Neural cell (in vitro differentiated cells): ENCODE measurements at regions not wholly inside any gene's neighbourhood (a gene's known extent, or its start where the extent isn't known, plus 50 kb on each side); places are given as distances from the start of the nearest gene placed in this dataset.

ENCODE experiments used
- H2AFZ ChIP-seq: fragments of 200-600, 300-800 bp; sonication (generic), shearing (Covaris generic); 2 replicates; pipeline ENCODE4 v1.6.0; 2014; ENCODE audit warnings: low read depth, mild to moderate bottlenecking, antibody characterized with exemption, low read length, moderate library complexity
- H3F3A ChIP-seq: fragments of 200-600 bp; shearing (Covaris generic); 2 replicates; pipeline ENCODE4 v1.6.1; 2016; ENCODE audit warnings: mild to moderate bottlenecking, moderate library complexity, mixed read lengths, antibody characterized with exemption, low read length; ENCODE audit not compliant: insufficient read depth, poor library complexity, severe bottlenecking
- H3K27ac ChIP-seq: fragments of 200-600, 300-800 bp; sonication (generic), shearing (Covaris generic); 2 replicates; pipeline ENCODE4 v1.5.1; 2014; ENCODE audit warnings: mild to moderate bottlenecking, low read length, moderate library complexity
- H3K27me3 ChIP-seq: fragments of 300-800, 200-600 bp; sonication (generic), shearing (Covaris generic); 2 replicates; pipeline ENCODE4 v1.6.0; 2014; ENCODE audit warnings: mild to moderate bottlenecking, low read depth, low read length, moderate library complexity; ENCODE audit not compliant: insufficient read depth
- H3K36me3 ChIP-seq: fragments of 300-800, 200-600 bp; sonication (generic), shearing (Covaris generic); 2 replicates; pipeline ENCODE4 v1.5.1; 2014; ENCODE audit warnings: mild to moderate bottlenecking, antibody characterized with exemption, low read length, moderate library complexity; ENCODE audit not compliant: insufficient read depth
- H3K4me2 ChIP-seq: fragments of 300-800, 200-600 bp; sonication (generic), shearing (Covaris generic); 2 replicates; pipeline ENCODE4 v1.6.0; 2014; ENCODE audit warnings: mild to moderate bottlenecking, low read length
- H3K4me3 ChIP-seq: fragments of 300-800, 200-600 bp; sonication (generic), shearing (Covaris generic); 2 replicates; pipeline ENCODE4 v1.5.1; 2014; ENCODE audit warnings: mild to moderate bottlenecking, low read length, moderate library complexity
- H3K79me2 ChIP-seq: fragments of 200-600 bp; shearing (Covaris generic); replicated peaks from 2 replicates; pipeline ENCODE4 v1.6.0; 2014; ENCODE audit warnings: mild to moderate bottlenecking, low read length, moderate library complexity; ENCODE audit not compliant: insufficient read depth
- H3K9ac ChIP-seq: fragments of 300-800, 200-600 bp; sonication (generic), shearing (Covaris generic); 2 replicates; pipeline ENCODE4 v1.6.1; 2016; ENCODE audit warnings: mild to moderate bottlenecking, low read length, mixed read lengths
- H3K9me2 ChIP-seq: fragments of 200-600 bp; shearing (Covaris generic); 2 replicates; pipeline ENCODE4 v1.6.1; 2016; ENCODE audit warnings: mild to moderate bottlenecking, low read length, mixed read lengths; ENCODE audit not compliant: insufficient read depth
- H3K9me3 ChIP-seq: fragments of 200-600, 300-800 bp; sonication (generic), shearing (Covaris generic); 2 replicates; pipeline ENCODE4 v1.6.1; 2016; ENCODE audit warnings: mild to moderate bottlenecking, mixed run types, low read length, moderate library complexity, mixed read lengths
- H4K20me1 ChIP-seq: fragments of 200-600 bp; shearing (Covaris generic); 2 replicates; pipeline ENCODE4 v1.6.1; 2016; ENCODE audit warnings: mild to moderate bottlenecking, mixed run types; ENCODE audit not compliant: insufficient read depth
- EP300 ChIP-seq: fragments of 450-650 bp; conservative IDR thresholded peaks from 2 replicates; pipeline ENCODE4 v1.6.1; 2014; ENCODE audit warnings: antibody characterized with exemption, mild to moderate bottlenecking, moderate library complexity; ENCODE audit not compliant: poor library complexity, severe bottlenecking
- EZH2 ChIP-seq: fragments of 200-600, 300-800 bp; shearing (Covaris generic), sonication (generic); IDR thresholded peaks from 2 replicates; pipeline ENCODE4 v1.6.1; 2014; ENCODE audit warnings: antibody characterized with exemption, low read length, borderline replicate concordance, mild to moderate bottlenecking; ENCODE audit not compliant: insufficient read depth, poor library complexity, severe bottlenecking
- MXI1 ChIP-seq: fragments of 450-650 bp; conservative IDR thresholded peaks from 2 replicates; pipeline ENCODE4 v1.6.1; 2014; ENCODE audit warnings: antibody characterized with exemption, mild to moderate bottlenecking; ENCODE audit not compliant: poor library complexity, severe bottlenecking
- POLR2AphosphoS5 ChIP-seq: IDR thresholded peaks from 2 replicates; pipeline ENCODE4 v1.6.1; 2012
- RAD21 ChIP-seq: fragments of 450-650 bp; conservative IDR thresholded peaks from 2 replicates; pipeline ENCODE4 v1.6.1; 2014; ENCODE audit warnings: antibody characterized with exemption, mild to moderate bottlenecking, moderate library complexity
- SMC3 ChIP-seq: fragments of 450-650 bp; conservative IDR thresholded peaks from 2 replicates; pipeline ENCODE4 v1.6.1; 2014; ENCODE audit warnings: antibody characterized with exemption, mild to moderate bottlenecking, moderate library complexity; ENCODE audit not compliant: poor library complexity
- TAF1 ChIP-seq: IDR thresholded peaks from 2 replicates; pipeline ENCODE4 v1.6.1; 2012; ENCODE audit warnings: low read depth
- TF ChIP-seq, protein P1 (sequence below): fragments of 450-650 bp; IDR thresholded peaks from 2 replicates; pipeline ENCODE4 v1.5.1; 2014; ENCODE audit warnings: antibody characterized with exemption, mild to moderate bottlenecking, moderate library complexity; ENCODE audit not compliant: poor library complexity, severe bottlenecking
- TF ChIP-seq, protein P2 (sequence below): IDR thresholded peaks from 2 replicates; pipeline ENCODE4 v1.6.1; 2012; ENCODE audit warnings: borderline replicate concordance

DNA sequence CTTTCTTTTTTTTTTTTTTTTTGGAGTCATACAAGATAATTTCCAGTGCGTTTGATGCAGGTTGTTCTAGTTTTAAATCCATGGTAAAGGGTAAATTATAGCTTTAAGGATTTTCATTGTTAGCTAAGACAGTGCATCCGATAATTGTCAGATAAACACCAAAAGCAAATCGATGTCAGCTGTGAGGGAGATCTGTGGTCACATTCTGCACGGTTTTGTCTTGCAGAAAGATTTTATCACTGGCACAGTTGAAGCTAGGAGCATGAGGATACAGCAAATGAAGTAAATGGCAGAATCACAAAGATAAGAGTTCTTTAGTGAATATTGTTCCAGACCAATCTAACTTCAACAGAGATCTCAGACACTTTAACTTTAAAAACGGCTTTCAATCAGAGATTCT is 648.8 kb upstream of the COBL start:
- Histone ChIP-seq H3F3A (no peaks in the 10 kb centered on the region), H3K27me3 (no peaks in the 10 kb centered on the region), H3K36me3 (no peaks in the 10 kb centered on the region), H2AFZ (no peak overlapping the region), H4K20me1 (no peaks in the 10 kb centered on the region), H3K27ac (no peak overlapping the region), H3K9me2 (no peaks in the 10 kb centered on the region), H3K9me3 (no peaks in the 10 kb centered on the region), H3K79me2 (no peaks in the 10 kb centered on the region), H3K4me3 (no peak overlapping the region), H3K4me2 (no peak overlapping the region), H3K9ac (no peak overlapping the region)
- no peak for TF ChIP-seq POLR2AphosphoS5
- TF ChIP-seq RAD21: no peak
- TF ChIP-seq TAF1: no peak
- TF ChIP-seq EZH2: no peak
- TF ChIP-seq, protein P1, sequence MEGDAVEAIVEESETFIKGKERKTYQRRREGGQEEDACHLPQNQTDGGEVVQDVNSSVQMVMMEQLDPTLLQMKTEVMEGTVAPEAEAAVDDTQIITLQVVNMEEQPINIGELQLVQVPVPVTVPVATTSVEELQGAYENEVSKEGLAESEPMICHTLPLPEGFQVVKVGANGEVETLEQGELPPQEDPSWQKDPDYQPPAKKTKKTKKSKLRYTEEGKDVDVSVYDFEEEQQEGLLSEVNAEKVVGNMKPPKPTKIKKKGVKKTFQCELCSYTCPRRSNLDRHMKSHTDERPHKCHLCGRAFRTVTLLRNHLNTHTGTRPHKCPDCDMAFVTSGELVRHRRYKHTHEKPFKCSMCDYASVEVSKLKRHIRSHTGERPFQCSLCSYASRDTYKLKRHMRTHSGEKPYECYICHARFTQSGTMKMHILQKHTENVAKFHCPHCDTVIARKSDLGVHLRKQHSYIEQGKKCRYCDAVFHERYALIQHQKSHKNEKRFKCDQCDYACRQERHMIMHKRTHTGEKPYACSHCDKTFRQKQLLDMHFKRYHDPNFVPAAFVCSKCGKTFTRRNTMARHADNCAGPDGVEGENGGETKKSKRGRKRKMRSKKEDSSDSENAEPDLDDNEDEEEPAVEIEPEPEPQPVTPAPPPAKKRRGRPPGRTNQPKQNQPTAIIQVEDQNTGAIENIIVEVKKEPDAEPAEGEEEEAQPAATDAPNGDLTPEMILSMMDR: no peak
- TF ChIP-seq, protein P2, sequence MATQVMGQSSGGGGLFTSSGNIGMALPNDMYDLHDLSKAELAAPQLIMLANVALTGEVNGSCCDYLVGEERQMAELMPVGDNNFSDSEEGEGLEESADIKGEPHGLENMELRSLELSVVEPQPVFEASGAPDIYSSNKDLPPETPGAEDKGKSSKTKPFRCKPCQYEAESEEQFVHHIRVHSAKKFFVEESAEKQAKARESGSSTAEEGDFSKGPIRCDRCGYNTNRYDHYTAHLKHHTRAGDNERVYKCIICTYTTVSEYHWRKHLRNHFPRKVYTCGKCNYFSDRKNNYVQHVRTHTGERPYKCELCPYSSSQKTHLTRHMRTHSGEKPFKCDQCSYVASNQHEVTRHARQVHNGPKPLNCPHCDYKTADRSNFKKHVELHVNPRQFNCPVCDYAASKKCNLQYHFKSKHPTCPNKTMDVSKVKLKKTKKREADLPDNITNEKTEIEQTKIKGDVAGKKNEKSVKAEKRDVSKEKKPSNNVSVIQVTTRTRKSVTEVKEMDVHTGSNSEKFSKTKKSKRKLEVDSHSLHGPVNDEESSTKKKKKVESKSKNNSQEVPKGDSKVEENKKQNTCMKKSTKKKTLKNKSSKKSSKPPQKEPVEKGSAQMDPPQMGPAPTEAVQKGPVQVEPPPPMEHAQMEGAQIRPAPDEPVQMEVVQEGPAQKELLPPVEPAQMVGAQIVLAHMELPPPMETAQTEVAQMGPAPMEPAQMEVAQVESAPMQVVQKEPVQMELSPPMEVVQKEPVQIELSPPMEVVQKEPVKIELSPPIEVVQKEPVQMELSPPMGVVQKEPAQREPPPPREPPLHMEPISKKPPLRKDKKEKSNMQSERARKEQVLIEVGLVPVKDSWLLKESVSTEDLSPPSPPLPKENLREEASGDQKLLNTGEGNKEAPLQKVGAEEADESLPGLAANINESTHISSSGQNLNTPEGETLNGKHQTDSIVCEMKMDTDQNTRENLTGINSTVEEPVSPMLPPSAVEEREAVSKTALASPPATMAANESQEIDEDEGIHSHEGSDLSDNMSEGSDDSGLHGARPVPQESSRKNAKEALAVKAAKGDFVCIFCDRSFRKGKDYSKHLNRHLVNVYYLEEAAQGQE: no peak
- no peak for TF ChIP-seq SMC3
- no peak for TF ChIP-seq EP300

DNA sequence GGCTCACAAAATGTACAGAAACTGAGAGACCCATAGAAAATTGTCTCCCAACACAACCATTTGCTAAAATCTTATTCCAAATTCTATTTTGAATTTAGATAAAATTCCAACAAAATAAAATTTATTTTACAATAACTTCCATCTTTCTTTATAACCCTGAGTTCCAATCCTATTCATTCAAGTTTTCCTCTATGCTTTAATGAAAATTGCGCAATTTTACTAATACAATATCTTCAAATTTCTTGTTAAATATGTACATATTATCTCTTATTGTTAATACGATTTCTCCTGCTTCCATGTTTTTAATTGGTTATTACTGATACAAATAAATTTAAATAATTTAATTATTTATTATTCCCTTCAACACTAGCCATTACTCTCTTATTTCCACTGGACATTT is 645.2 kb upstream of the COBL start:
- Histone ChIP-seq H3K9ac (no peak overlapping the region), H3K9me3 (no peaks in the 10 kb centered on the region), H3K9me2 (no peaks in the 10 kb centered on the region), H3F3A (no peaks in the 10 kb centered on the region), H3K36me3 (no peaks in the 10 kb centered on the region), H3K27ac (no peak overlapping the region), H3K4me2 (no peak overlapping the region), H3K4me3 (no peak overlapping the region), H2AFZ (no peak overlapping the region), H4K20me1 (no peaks in the 10 kb centered on the region), H3K79me2 (no peaks in the 10 kb centered on the region), H3K27me3 (no peaks in the 10 kb centered on the region)
- TF ChIP-seq TAF1: no peak

DNA sequence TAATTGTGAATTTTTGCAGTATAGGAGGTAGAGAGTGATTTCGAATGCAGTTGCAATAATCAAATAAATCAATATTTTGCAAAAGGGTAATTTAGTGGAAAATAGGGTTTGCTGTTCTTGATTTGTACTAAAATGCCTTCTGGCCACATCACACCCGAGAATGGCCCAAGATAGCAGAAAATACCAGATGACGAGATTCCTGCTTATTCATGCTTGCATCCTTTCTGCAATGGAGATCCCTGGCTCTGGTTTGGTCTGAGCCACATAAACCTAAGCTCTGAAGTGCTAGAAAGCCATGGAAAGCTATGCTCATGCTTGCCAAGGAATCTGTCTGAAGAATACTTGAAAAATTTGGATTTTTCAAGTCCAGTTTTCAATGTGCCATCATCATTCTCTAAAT is 634.2 kb upstream of the COBL start:
- Histone ChIP-seq H3K9ac (no peak overlapping the region), H3K9me3 (no peaks in the 10 kb centered on the region), H3K9me2 (no peaks in the 10 kb centered on the region), H4K20me1 (no peaks in the 10 kb centered on the region), H3F3A (no peaks in the 10 kb centered on the region), H3K4me3 (no peak overlapping the region), H3K4me2 (no peak overlapping the region), H2AFZ (no peak overlapping the region), H3K36me3 (no peaks in the 10 kb centered on the region), H3K27ac (no peak overlapping the region), H3K27me3 (peaks cover 3% of the 10 kb centered on the region), H3K79me2 (no peaks in the 10 kb centered on the region)
- no peak for TF ChIP-seq RAD21
- TF ChIP-seq EZH2: no peak
- TF ChIP-seq EP300: no peak
- TF ChIP-seq MXI1: no peak
- TF ChIP-seq, protein P2: no peak
- no peak for TF ChIP-seq TAF1
- TF ChIP-seq, protein P1: no peak
- no peak for TF ChIP-seq SMC3
- no peak for TF ChIP-seq POLR2AphosphoS5
